Lung (tissue), 11 donors: ENCODE measurements at regions not wholly inside any gene's neighbourhood (a gene's known extent, or its start where the extent isn't known, plus 50 kb on each side); places are given as distances from the start of the nearest gene placed in this dataset.
A peak's percentile ranks its signal among the peaks of the same experiment; 100 is the strongest.
"Not testable (repeated sequence)": the region's sequence is repeated elsewhere in the genome, so short reads cannot be mapped to it uniquely, and the experiment has no call there.

Experiments used
- ATAC-seq: fragments of 200-7000 bp; cut with Tn5 transposase; one replicate; pipeline ENCODE4 v1.9.1; 2020; ENCODE audit warnings: moderate number of reproducible peaks; ENCODE audit not compliant: insufficient read depth, low FRiP score
- DNase-seq, 3 donors: peaks; one replicate each; pipeline ENCODE4 v3.0.0-alpha.2; 2013 to 2017
- H3K27ac ChIP-seq, 2 donors: one replicate each; pipeline ENCODE4 v1.5.1; 2013; ENCODE audit warnings: mild to moderate bottlenecking in 2 of 2, moderate library complexity in 2 of 2, control low read depth in 1 of 2, inconsistent platforms in 1 of 2, low read depth in 1 of 2, low read length in 1 of 2
- H3K27me3 ChIP-seq, 3 donors: one replicate each; pipeline ENCODE4 v1.5.1; 2013; ENCODE audit warnings: low read length in 2 of 3; ENCODE audit not compliant: control insufficient read depth in 3 of 3, insufficient read depth in 3 of 3
- H3K36me3 ChIP-seq, 4 donors: one replicate each; pipeline ENCODE4 v1.5.1; 2013; ENCODE audit warnings: low read length in 4 of 4, mild to moderate bottlenecking in 1 of 4, moderate library complexity in 1 of 4; ENCODE audit not compliant: control insufficient read depth in 4 of 4, insufficient read depth in 4 of 4
- H3K4me1 ChIP-seq, 5 donors: one replicate each; pipeline ENCODE4 v1.5.1; 2013; ENCODE audit warnings: low read length in 5 of 5, mild to moderate bottlenecking in 2 of 5, moderate library complexity in 1 of 5; ENCODE audit not compliant: control insufficient read depth in 5 of 5, insufficient read depth in 5 of 5
- H3K4me3 ChIP-seq: one replicate; pipeline ENCODE4 v1.5.1; 2013; ENCODE audit warnings: mild to moderate bottlenecking, control low read depth, moderate library complexity
- H3K9ac ChIP-seq, 2 donors: one replicate each; pipeline ENCODE4 v1.5.1; 2013; ENCODE audit warnings: low read length in 2 of 2, control low read depth in 1 of 2; ENCODE audit not compliant: insufficient read depth in 1 of 2
- H3K9me3 ChIP-seq, 4 donors: one replicate each; pipeline ENCODE4 v1.5.1; 2013; ENCODE audit warnings: low read length in 3 of 4, mild to moderate bottlenecking in 1 of 4, moderate library complexity in 1 of 4; ENCODE audit not compliant: control insufficient read depth in 4 of 4, insufficient read depth in 3 of 4
- WGBS, 2 donors: extraction: QIAGEN DNeasy Blood & Tissue Kit; methylation state at CpG; one replicate each; pipeline ENCODE4 v1.1.7; 2013; 5-methylcytosine and 5-hydroxymethylcytosine counted together
- TF ChIP-seq, protein P1 (sequence below): IDR thresholded peaks from 2 replicates; pipeline ENCODE4 v1.5.1; 2012; ENCODE audit warnings: mild to moderate bottlenecking; ENCODE audit errors: control extremely low read depth, extremely low read depth
- donor health status: control.
- donor health status: control.
- donor health status: Bipolar disorder and iron deficiency.
- donor health status: healthy.
- donor health status: DM: yes; HTN: yes; CAD: no.

DNA sequence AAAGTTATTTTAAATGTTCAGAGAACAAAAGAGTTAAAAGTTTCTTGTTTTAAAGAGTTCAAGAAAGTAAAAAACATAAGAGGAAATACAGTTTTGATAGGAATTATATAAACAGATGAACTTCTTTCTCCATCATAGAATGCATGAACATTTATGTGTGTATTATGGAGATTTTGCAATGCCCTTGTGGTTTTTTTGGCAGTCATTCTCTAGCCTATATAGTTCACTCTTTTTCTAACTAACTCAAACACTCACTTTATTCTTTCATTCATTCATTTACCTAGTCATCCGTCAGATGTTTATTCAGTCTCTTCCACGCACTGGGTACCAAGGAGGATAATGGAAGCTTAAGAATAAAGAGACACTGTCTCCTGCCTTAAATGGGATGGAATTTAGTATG is 195.9 kb upstream of the VLDLR start:
- no peak overlapping the region for H3K27ac ChIP-seq
- no peaks in the 10 kb centered on the region for H3K27me3 ChIP-seq
- peaks cover 0 to 22% (median 2%) of the 10 kb centered on the region in 5 donors for H3K4me1 ChIP-seq
- H3K4me3 ChIP-seq = no peak overlapping the region
- H3K9me3 ChIP-seq = no peaks in the 10 kb centered on the region
- no peak for ATAC-seq
- WGBS, 2 donors = 83 to 90% methylated on average over 2 of the region's 2 CpGs
- H3K36me3 ChIP-seq = no peaks in the 10 kb centered on the region
- H3K9ac ChIP-seq = no peak overlapping the region
- DNase-seq = peak in 2 of 3 donors; percentile 45 to 66
- TF ChIP-seq, protein P1, sequence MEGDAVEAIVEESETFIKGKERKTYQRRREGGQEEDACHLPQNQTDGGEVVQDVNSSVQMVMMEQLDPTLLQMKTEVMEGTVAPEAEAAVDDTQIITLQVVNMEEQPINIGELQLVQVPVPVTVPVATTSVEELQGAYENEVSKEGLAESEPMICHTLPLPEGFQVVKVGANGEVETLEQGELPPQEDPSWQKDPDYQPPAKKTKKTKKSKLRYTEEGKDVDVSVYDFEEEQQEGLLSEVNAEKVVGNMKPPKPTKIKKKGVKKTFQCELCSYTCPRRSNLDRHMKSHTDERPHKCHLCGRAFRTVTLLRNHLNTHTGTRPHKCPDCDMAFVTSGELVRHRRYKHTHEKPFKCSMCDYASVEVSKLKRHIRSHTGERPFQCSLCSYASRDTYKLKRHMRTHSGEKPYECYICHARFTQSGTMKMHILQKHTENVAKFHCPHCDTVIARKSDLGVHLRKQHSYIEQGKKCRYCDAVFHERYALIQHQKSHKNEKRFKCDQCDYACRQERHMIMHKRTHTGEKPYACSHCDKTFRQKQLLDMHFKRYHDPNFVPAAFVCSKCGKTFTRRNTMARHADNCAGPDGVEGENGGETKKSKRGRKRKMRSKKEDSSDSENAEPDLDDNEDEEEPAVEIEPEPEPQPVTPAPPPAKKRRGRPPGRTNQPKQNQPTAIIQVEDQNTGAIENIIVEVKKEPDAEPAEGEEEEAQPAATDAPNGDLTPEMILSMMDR = no peak

DNA sequence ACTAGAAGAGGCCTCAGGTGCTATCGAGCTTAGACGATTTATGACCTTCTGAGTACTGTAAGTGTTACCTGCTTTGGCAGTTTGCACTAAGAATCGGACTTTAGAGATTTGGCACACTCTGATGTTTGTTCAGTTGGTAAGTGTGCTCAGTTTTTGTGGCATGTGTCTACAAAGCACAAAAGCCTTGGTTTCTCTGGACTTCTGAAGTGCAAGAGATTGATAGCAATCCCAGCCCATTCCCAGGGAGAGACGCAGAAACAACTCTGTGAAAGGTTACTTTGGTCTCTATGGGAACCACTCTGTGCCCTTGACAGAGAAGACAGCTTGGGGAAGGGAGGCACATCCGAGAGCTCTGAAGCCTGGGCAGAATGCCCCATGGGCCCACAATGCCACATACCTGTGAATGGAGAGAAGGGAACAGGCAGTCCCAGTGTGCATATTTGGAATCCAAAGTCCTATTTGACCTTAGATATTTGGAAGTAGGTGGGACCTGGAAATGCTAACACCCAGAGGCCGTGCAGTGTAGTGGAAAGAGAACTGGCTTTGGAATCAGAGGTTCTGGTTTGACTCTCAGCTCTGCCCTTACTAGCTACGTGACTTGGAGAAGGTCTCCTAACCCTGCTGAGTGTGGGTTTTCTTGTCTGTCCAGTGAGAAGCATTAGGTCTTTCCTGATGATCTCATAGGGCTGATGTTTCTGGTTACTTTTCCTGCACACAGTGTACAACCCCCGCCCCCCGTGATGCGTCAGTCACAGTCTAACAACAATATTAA is 194.3 kb upstream of the VLDLR start:
- Histone ChIP-seq H3K27me3 (no peaks in the 10 kb centered on the region), H3K4me1 (peaks cover 0 to 22% (median 2%) of the 10 kb centered on the region in 5 donors), H3K36me3 (no peaks in the 10 kb centered on the region), H3K9ac (no peak overlapping the region), H3K9me3 (no peaks in the 10 kb centered on the region), H3K4me3 (no peak overlapping the region), H3K27ac (peak overlapping the region in 1 of 2 donors; percentile 18)
- peak; percentile 34 to 81 (median 59) for DNase-seq
- TF ChIP-seq, protein P1 = no peak
- ATAC-seq = peak; percentile 30
- WGBS, 2 donors = 71 to 81% methylated on average over 10 of the region's 10 CpGs

DNA sequence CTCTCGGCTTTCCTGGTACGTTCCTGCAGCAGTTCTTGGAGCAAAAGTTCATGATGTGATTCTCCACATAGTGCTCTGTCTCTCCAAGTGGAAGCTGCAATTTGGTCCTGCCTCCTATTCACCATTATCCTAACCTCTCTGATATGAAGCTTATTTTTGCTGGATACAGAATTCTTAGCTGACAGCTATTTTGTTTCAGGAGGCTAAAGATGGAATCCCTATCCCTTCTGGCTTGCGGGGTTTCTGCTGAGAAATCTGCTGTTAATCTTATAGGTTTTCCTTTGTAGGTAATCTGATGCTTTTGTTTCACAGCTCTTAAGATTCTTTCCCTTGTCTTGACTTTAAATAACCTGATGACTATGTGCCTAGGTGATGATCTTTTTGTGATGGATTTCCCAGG is 181.6 kb upstream of the VLDLR start:
- TF ChIP-seq, protein P1 = no peak
- WGBS, 2 donors = 64 to 75% methylated on average over 3 of the region's 3 CpGs
- no peaks in the 10 kb centered on the region for H3K4me1 ChIP-seq
- H3K27me3 ChIP-seq = no peaks in the 10 kb centered on the region
- DNase-seq (no peak), ATAC-seq (no peak)
- peaks cover 2 to 12% (median 6%) of the 10 kb centered on the region in 4 donors for H3K9me3 ChIP-seq
- H3K9ac ChIP-seq = no peak overlapping the region
- H3K36me3 ChIP-seq = no peaks in the 10 kb centered on the region
- H3K27ac ChIP-seq = no peak overlapping the region
- no peak overlapping the region for H3K4me3 ChIP-seq

DNA sequence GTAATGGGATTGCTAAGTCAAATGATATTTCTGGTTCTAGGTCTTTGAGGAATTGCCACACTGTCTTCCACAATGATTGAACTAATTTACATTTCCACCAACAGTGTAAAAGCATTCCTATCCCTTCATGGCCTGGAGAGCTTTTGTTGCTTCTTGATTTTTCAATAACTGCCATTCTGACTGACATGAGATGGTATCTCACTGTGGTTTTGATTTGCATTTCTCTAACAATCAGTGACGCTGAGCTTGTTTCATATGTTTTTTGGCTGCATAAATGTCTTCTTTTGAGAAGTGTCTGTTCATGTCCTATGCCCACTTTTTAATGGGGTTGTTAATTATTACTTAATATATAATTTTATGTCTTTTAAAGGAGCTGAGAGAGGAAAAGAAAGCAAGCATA is 177.7 kb upstream of the VLDLR start:
- not testable (repeated sequence) for DNase-seq, H3K27ac ChIP-seq, H3K4me1 ChIP-seq, H3K36me3 ChIP-seq, H3K4me3 ChIP-seq, H3K9ac ChIP-seq, H3K27me3 ChIP-seq, ATAC-seq
- 82 to 86% methylated on average over 1 of the region's 1 CpG for WGBS, 2 donors
- H3K9me3 ChIP-seq = peaks cover 0 to 12% (median 6%) of the 10 kb centered on the region in 4 donors
